ENCODE measurements at regions not wholly inside any gene's neighbourhood (a gene's known extent, or its start where the extent isn't known, plus 50 kb on each side); places are given as distances from the start of the nearest gene placed in this dataset.
"Not testable (repeated sequence)": the region's sequence is repeated elsewhere in the genome, so short reads cannot be mapped to it uniquely, and the experiment has no call there.

GRCh38 chr4:169848018-169848417 lies 90.3 kb upstream of the HPF1 start:
- DNase-seq = no peak
- 43% methylated on average over 2 of the region's 5 CpGs for WGBS (ENCODE audit: insufficient coverage)
- Mint-ChIP-seq H3K4me1 (no peaks in the 10 kb centered on the region), H3K9me3 (no peaks in the 10 kb centered on the region), H3K27ac (no peak overlapping the region), H3K36me3 (no peaks in the 10 kb centered on the region), H3K4me3 (no peak overlapping the region), H3K27me3 (peaks cover 12 to 21% of the 10 kb centered on the region in 2 donors)
- Histone ChIP-seq H3K9me3 (no peaks in the 10 kb centered on the region), H3K4me1 (ENCODE audit: control insufficient read depth in 1 of 2, extremely low read depth in 1 of 2, insufficient read depth in 2 of 2, low read length in 2 of 2) (no peaks in the 10 kb centered on the region), H3K36me3 (ENCODE audit: control insufficient read depth in 2 of 2, extremely low read depth in 1 of 2, insufficient read depth in 1 of 2, low read length in 1 of 2) (no peaks in the 10 kb centered on the region), H3K4me3 (ENCODE audit: control insufficient read depth in 1 of 2, extremely low read depth in 1 of 2, low read length in 1 of 2) (no peak overlapping the region), H3K27ac (ENCODE audit: low read length) (no peak overlapping the region), H3K27me3 (replicated peaks in 1 of 2; ENCODE audit: control insufficient read depth in 2 of 2, extremely low read depth in 1 of 2, insufficient read depth in 2 of 2, low read length in 1 of 2) (peaks cover 0 to 8% of the 10 kb centered on the region in 2 experiments)
- POLR2A ChIA-PET = no interaction called here
- no peak for ATAC-seq (replicated peaks in 1 of 4)
- CTCF ChIA-PET = no interaction called here

DNA sequence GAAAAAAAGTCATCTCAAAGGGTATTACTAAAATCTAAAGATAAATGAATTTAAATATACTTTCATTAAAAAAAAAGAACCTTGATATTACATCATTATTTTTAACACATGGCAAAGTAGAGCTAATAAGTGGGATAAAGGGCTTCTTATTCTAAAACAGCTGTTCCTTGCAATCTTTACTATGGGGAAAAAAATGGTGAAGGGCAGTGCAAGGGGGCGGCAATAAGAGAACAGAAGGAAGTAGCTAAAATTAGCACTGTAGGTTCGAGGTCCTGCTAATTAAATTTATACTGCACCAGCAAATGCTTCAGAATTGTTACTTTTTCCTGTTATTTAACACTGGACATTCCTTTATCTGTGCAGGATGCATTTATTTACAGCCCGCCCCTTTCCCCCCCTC lies 89.4 kb upstream of the HPF1 start:
- H3K4me1 ChIP-seq (ENCODE audit: control insufficient read depth in 1 of 2, extremely low read depth in 1 of 2, insufficient read depth in 2 of 2, low read length in 2 of 2) = no peaks in the 10 kb centered on the region
- WGBS (ENCODE audit: insufficient coverage) = no CpG with 5 or more reads among the region's 3 CpGs
- Mint-ChIP-seq H3K9me3 (no peaks in the 10 kb centered on the region), H3K4me3 (no peak overlapping the region), H3K27ac (no peak overlapping the region), H3K27me3 (peaks cover 6 to 20% of the 10 kb centered on the region in 2 donors), H3K36me3 (no peaks in the 10 kb centered on the region), H3K4me1 (no peaks in the 10 kb centered on the region)
- H3K36me3 ChIP-seq (ENCODE audit: control insufficient read depth in 2 of 2, extremely low read depth in 1 of 2, insufficient read depth in 1 of 2, low read length in 1 of 2) = no peaks in the 10 kb centered on the region
- no peaks in the 10 kb centered on the region for H3K9me3 ChIP-seq
- no peak overlapping the region for H3K4me3 ChIP-seq (ENCODE audit: control insufficient read depth in 1 of 2, extremely low read depth in 1 of 2, low read length in 1 of 2)
- POLR2A ChIA-PET = no interaction called here
- peaks cover 0 to 8% of the 10 kb centered on the region in 2 experiments for H3K27me3 ChIP-seq (replicated peaks in 1 of 2; ENCODE audit: control insufficient read depth in 2 of 2, extremely low read depth in 1 of 2, insufficient read depth in 2 of 2, low read length in 1 of 2)
- H3K27ac ChIP-seq (ENCODE audit: low read length) = no peak overlapping the region
- ATAC-seq (replicated peaks in 1 of 4) = no peak
- DNase-seq = no peak
- CTCF ChIA-PET = no interaction called here

- no CpG with 5 or more reads among the region's 2 CpGs for WGBS (ENCODE audit: insufficient coverage)
- Mint-ChIP-seq H3K36me3 (no peaks in the 10 kb centered on the region), H3K27me3 (peaks cover 6 to 20% of the 10 kb centered on the region in 2 donors), H3K27ac (no peak overlapping the region), H3K4me1 (no peaks in the 10 kb centered on the region), H3K4me3 (no peak overlapping the region), H3K9me3 (no peaks in the 10 kb centered on the region)
- ChIA-PET POLR2A (no interaction called here), CTCF (no interaction called here)
- Histone ChIP-seq H3K9me3 (no peaks in the 10 kb centered on the region), H3K27me3 (replicated peaks in 1 of 2; ENCODE audit: control insufficient read depth in 2 of 2, extremely low read depth in 1 of 2, insufficient read depth in 2 of 2, low read length in 1 of 2) (peaks cover 0 to 8% of the 10 kb centered on the region in 2 experiments), H3K4me3 (ENCODE audit: control insufficient read depth in 1 of 2, extremely low read depth in 1 of 2, low read length in 1 of 2) (no peak overlapping the region), H3K36me3 (ENCODE audit: control insufficient read depth in 2 of 2, extremely low read depth in 1 of 2, insufficient read depth in 1 of 2, low read length in 1 of 2) (no peaks in the 10 kb centered on the region), H3K4me1 (ENCODE audit: control insufficient read depth in 1 of 2, extremely low read depth in 1 of 2, insufficient read depth in 2 of 2, low read length in 2 of 2) (no peaks in the 10 kb centered on the region), H3K27ac (ENCODE audit: low read length) (no peak overlapping the region)
- ATAC-seq (replicated peaks in 1 of 4) = no peak
- no peak for DNase-seq
Observed at GRCh38 chr4:169846396-169846795, 88.7 kb upstream of the HPF1 start.

DNA sequence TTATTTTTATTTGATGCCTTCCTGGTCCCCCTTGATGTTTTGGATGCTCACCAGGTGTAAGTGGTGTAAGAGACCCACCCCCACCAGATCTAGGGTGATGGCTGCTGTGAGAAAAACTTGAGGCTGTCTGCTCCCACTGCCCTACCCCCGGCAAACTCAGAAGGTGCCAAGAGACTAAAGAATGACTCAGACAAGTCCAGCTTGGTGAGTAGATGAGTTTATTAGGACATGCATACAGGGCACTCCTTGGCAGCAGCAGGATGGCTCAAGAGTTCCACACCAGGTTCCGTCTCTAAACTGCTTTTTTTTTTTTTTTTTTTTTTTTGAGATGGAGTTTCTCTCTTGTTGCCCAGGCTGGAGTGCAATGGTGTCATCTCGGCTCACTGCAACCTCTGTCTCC lies 84.0 kb upstream of the HPF1 start:
- ChIA-PET POLR2A (no interaction called here), CTCF (no interaction called here)
- Histone ChIP-seq H3K27me3 (replicated peaks in 1 of 2; ENCODE audit: control insufficient read depth in 2 of 2, extremely low read depth in 1 of 2, insufficient read depth in 2 of 2, low read length in 1 of 2) (peaks cover 0 to 5% of the 10 kb centered on the region in 2 experiments), H3K27ac (ENCODE audit: low read length) (no peak overlapping the region), H3K9me3 (no peaks in the 10 kb centered on the region), H3K36me3 (ENCODE audit: control insufficient read depth in 2 of 2, extremely low read depth in 1 of 2, insufficient read depth in 1 of 2, low read length in 1 of 2) (no peaks in the 10 kb centered on the region), H3K4me1 (ENCODE audit: control insufficient read depth in 1 of 2, extremely low read depth in 1 of 2, insufficient read depth in 2 of 2, low read length in 2 of 2) (no peaks in the 10 kb centered on the region), H3K4me3 (ENCODE audit: control insufficient read depth in 1 of 2, extremely low read depth in 1 of 2, low read length in 1 of 2) (no peak overlapping the region)
- Mint-ChIP-seq H3K9me3 (peaks cover 0 to 2% (median 0%) of the 10 kb centered on the region in 3 donors), H3K4me1 (no peaks in the 10 kb centered on the region), H3K4me3 (no peak overlapping the region), H3K27me3 (peaks cover 6 to 8% of the 10 kb centered on the region in 2 donors), H3K27ac (no peak overlapping the region), H3K36me3 (no peaks in the 10 kb centered on the region)
- 100% methylated on average over 1 of the region's 3 CpGs for WGBS (ENCODE audit: insufficient coverage)
- DNase-seq = no peak
- no peak for ATAC-seq (replicated peaks in 1 of 4)

GRCh38 chr4:169840554-169840953 lies 82.8 kb upstream of the HPF1 start:
- Mint-ChIP-seq H3K27me3 (peaks cover 3 to 8% of the 10 kb centered on the region in 2 donors), H3K36me3 (no peaks in the 10 kb centered on the region), H3K4me3 (no peak overlapping the region), H3K27ac (no peak overlapping the region), H3K4me1 (no peaks in the 10 kb centered on the region), H3K9me3 (peaks cover 0 to 2% (median 0%) of the 10 kb centered on the region in 3 donors)
- DNase-seq (no peak), ATAC-seq (replicated peaks in 1 of 4) (no peak)
- Histone ChIP-seq H3K36me3 (ENCODE audit: control insufficient read depth in 2 of 2, extremely low read depth in 1 of 2, insufficient read depth in 1 of 2, low read length in 1 of 2) (no peaks in the 10 kb centered on the region), H3K9me3 (no peaks in the 10 kb centered on the region), H3K4me3 (ENCODE audit: control insufficient read depth in 1 of 2, extremely low read depth in 1 of 2, low read length in 1 of 2) (no peak overlapping the region), H3K4me1 (ENCODE audit: control insufficient read depth in 1 of 2, extremely low read depth in 1 of 2, insufficient read depth in 2 of 2, low read length in 2 of 2) (no peaks in the 10 kb centered on the region), H3K27me3 (replicated peaks in 1 of 2; ENCODE audit: control insufficient read depth in 2 of 2, extremely low read depth in 1 of 2, insufficient read depth in 2 of 2, low read length in 1 of 2) (peaks cover 0 to 4% of the 10 kb centered on the region in 2 experiments), H3K27ac (ENCODE audit: low read length) (no peak overlapping the region)
- ChIA-PET CTCF (no interaction called here), POLR2A (no interaction called here)
- WGBS (ENCODE audit: insufficient coverage) = 0% methylated on average over 1 of the region's 3 CpGs

DNA sequence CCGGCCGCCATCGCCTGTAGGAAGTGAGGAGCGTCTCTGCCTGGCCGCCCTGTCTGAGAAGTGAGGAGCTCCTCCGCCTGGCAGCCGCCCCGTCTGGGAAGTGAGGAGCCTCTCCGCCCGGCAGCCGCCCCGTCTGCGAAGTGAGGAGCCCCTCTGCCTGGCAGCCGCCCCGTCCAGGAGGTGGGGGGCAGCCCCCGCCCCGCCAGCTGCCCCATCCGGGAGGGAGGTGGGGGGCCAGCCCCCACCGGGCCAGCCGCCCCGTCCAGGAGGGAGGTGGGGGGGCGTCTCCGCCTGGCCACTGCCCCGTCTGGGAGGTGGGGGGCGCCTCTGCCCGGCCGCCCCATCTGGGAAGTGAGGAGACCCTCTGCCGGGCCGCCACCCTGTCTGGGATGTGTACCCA lies 70.6 kb upstream of the HPF1 start:
- POLR2A ChIA-PET, DNase-seq: not testable (repeated sequence)

GRCh38 chr4:169826634-169827187 lies 69.0 kb upstream of the HPF1 start:
- Mint-ChIP-seq H3K27ac (no peak overlapping the region), H3K36me3 (no peaks in the 10 kb centered on the region), H3K27me3 (peaks cover 3 to 4% of the 10 kb centered on the region in 2 donors), H3K4me3 (no peak overlapping the region), H3K4me1 (peaks cover 9 to 11% (median 10%) of the 10 kb centered on the region in 3 donors), H3K9me3 (no peaks in the 10 kb centered on the region)
- DNase-seq (no peak), ATAC-seq (replicated peaks in 1 of 4) (no peak)
- Histone ChIP-seq H3K36me3 (ENCODE audit: control insufficient read depth in 2 of 2, extremely low read depth in 1 of 2, insufficient read depth in 1 of 2, low read length in 1 of 2) (no peaks in the 10 kb centered on the region), H3K27me3 (replicated peaks in 1 of 2; ENCODE audit: control insufficient read depth in 2 of 2, extremely low read depth in 1 of 2, insufficient read depth in 2 of 2, low read length in 1 of 2) (peaks cover 0 to 16% of the 10 kb centered on the region in 2 experiments), H3K4me1 (ENCODE audit: control insufficient read depth in 1 of 2, extremely low read depth in 1 of 2, insufficient read depth in 2 of 2, low read length in 2 of 2) (peaks cover 2 to 7% of the 10 kb centered on the region in 2 experiments), H3K9me3 (no peaks in the 10 kb centered on the region), H3K4me3 (ENCODE audit: control insufficient read depth in 1 of 2, extremely low read depth in 1 of 2, low read length in 1 of 2) (no peak overlapping the region), H3K27ac (ENCODE audit: low read length) (no peak overlapping the region)
- CTCF ChIA-PET = no interaction called here
- 54% methylated on average over 5 of the region's 6 CpGs for WGBS (ENCODE audit: insufficient coverage)
- POLR2A ChIA-PET = no interaction called here

More for the DNA sequence above, 70.6 kb upstream of the HPF1 start:
- H3K4me1 ChIP-seq (ENCODE audit: control insufficient read depth in 1 of 2, extremely low read depth in 1 of 2, insufficient read depth in 2 of 2, low read length in 2 of 2); ATAC-seq (replicated peaks in 1 of 4); H3K4me1 Mint-ChIP-seq; H3K27ac Mint-ChIP-seq; H3K4me3 Mint-ChIP-seq; H3K9me3 ChIP-seq; H3K36me3 ChIP-seq (ENCODE audit: control insufficient read depth in 2 of 2, extremely low read depth in 1 of 2, insufficient read depth in 1 of 2, low read length in 1 of 2); H3K27ac ChIP-seq (ENCODE audit: low read length); CTCF ChIA-PET; H3K9me3 Mint-ChIP-seq; H3K27me3 Mint-ChIP-seq; H3K36me3 Mint-ChIP-seq; H3K4me3 ChIP-seq (ENCODE audit: control insufficient read depth in 1 of 2, extremely low read depth in 1 of 2, low read length in 1 of 2): not testable (repeated sequence)
- H3K27me3 ChIP-seq (replicated peaks in 1 of 2; ENCODE audit: control insufficient read depth in 2 of 2, extremely low read depth in 1 of 2, insufficient read depth in 2 of 2, low read length in 1 of 2) = peaks cover 0 to 16% of the 10 kb centered on the region in 2 experiments
- 97% methylated on average over 12 of the region's 29 CpGs for WGBS (ENCODE audit: insufficient coverage)

All from T-cell (primary cell).